ENCODE measurements at regions not wholly inside any gene's neighbourhood (a gene's known extent, or its start where the extent isn't known, plus 50 kb on each side); places are given as distances from the start of the nearest gene placed in this dataset.

DNA sequence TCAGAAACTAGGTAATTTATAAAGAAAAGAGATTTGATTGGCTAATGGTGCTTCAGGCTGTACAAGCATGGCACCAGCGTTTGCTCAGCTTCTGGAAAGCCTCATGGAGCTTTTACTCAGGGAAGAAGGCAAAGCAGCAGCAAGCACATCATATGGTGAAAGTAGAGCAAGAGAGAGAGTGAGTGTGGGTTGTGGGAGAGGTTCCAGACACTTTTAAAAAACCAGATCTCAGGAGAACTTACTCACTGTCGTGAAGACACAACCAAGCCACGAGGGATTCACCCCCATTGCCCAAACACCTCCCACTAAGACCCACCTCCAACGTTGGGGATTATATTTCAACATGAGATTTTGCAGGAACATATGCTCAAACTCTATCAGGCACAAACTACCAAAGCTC is 554.6 kb upstream of the TNP1 start:
- H3K36me3 ChIP-seq (replicated peaks) = no peaks in the 10 kb centered on the region
- H3K4me3 ChIP-seq (ENCODE audit: low read depth, low read length) = no peak overlapping the region
- H3K27me3 ChIP-seq (replicated peaks) = no peaks in the 10 kb centered on the region
- in situ Hi-C loops (cut with HindIII; ENCODE audit: low pct_ligation_motif_present, low sequenced_read_pairs) = no loop called here
- no peak for DNase-seq
- H3K27ac ChIP-seq = no peak overlapping the region
- TF ChIP-seq, protein P1, sequence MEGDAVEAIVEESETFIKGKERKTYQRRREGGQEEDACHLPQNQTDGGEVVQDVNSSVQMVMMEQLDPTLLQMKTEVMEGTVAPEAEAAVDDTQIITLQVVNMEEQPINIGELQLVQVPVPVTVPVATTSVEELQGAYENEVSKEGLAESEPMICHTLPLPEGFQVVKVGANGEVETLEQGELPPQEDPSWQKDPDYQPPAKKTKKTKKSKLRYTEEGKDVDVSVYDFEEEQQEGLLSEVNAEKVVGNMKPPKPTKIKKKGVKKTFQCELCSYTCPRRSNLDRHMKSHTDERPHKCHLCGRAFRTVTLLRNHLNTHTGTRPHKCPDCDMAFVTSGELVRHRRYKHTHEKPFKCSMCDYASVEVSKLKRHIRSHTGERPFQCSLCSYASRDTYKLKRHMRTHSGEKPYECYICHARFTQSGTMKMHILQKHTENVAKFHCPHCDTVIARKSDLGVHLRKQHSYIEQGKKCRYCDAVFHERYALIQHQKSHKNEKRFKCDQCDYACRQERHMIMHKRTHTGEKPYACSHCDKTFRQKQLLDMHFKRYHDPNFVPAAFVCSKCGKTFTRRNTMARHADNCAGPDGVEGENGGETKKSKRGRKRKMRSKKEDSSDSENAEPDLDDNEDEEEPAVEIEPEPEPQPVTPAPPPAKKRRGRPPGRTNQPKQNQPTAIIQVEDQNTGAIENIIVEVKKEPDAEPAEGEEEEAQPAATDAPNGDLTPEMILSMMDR (IDR thresholded peaks at IDR 0.05; ENCODE audit: low read depth, low read length, missing control alignments) = no peak

DNA sequence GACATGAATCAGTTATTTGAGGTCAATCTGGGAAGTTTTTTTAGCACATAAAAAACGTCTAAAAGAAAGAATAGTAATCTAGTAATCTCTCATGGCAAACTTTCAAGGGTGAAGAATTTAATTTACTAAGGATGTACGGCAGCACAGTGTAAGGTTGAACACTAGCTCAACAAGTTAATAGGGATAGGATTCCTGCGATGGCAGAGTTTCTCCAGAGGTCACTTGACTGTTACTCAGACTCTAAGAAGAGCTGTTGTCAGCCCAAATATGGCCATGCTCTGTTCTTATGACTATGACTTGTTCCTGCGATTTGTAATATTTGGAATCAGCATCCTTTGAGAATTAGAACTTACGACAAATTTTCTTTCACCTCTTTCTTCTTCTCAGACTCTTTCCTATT is 553.3 kb upstream of the TNP1 start:
- TF ChIP-seq, protein P1 (IDR thresholded peaks at IDR 0.05; ENCODE audit: low read depth, low read length, missing control alignments) = no peak
- Histone ChIP-seq H3K36me3 (replicated peaks) (no peaks in the 10 kb centered on the region), H3K4me3 (ENCODE audit: low read depth, low read length) (no peak overlapping the region), H3K27me3 (replicated peaks) (no peaks in the 10 kb centered on the region), H3K27ac (no peak overlapping the region)
- DNase-seq = no peak
- in situ Hi-C loops (cut with HindIII; ENCODE audit: low pct_ligation_motif_present, low sequenced_read_pairs) = no loop called here

DNA sequence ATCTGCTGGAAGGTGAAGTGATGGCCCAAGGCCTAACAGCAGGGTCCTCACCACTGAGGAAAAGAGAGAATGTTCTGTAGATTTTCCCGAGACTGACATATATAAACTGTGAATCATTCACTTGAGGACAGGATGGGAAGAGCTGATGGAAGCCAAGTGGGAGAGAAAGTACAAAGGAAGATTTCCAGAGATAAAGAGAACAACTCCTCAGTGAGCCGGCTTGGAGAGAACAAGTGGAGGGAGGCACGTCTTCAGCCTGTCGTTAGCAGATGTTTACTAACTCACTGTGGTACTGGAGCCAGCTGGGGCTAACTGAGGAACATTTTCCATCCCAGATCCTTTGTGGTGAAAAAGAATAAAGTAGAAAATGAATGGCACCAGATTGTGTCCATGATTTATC is 552.9 kb upstream of the TNP1 start:
- TF ChIP-seq, protein P1 (IDR thresholded peaks at IDR 0.05; ENCODE audit: low read depth, low read length, missing control alignments) = no peak
- Histone ChIP-seq H3K4me3 (ENCODE audit: low read depth, low read length) (no peak overlapping the region), H3K36me3 (replicated peaks) (no peaks in the 10 kb centered on the region), H3K27me3 (replicated peaks) (no peaks in the 10 kb centered on the region), H3K27ac (no peak overlapping the region)
- no peak for DNase-seq
- in situ Hi-C loops (cut with HindIII; ENCODE audit: low pct_ligation_motif_present, low sequenced_read_pairs) = no loop called here

DNA sequence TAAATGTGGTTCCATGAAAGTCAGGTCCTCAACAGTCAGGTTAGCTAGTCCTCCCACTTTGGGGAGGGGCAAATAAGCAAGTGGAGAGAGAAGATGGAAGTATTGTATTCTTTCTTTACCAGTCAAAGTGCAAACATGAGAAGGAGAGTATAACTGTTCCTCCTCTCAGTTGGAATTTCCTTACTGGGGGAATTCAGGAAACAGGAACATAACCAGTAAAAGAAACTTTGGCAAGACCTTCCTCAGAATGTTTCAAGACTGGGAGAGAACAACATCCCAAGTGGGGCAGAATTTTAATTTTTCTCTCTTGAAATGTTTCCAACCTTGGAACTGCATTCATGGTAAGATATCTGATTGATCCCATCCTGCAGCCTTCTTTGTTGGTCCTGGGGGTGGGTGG is 552.4 kb upstream of the TNP1 start:
- TF ChIP-seq, protein P1 (IDR thresholded peaks at IDR 0.05; ENCODE audit: low read depth, low read length, missing control alignments) = no peak
- in situ Hi-C loops (cut with HindIII; ENCODE audit: low pct_ligation_motif_present, low sequenced_read_pairs) = no loop called here

DNA sequence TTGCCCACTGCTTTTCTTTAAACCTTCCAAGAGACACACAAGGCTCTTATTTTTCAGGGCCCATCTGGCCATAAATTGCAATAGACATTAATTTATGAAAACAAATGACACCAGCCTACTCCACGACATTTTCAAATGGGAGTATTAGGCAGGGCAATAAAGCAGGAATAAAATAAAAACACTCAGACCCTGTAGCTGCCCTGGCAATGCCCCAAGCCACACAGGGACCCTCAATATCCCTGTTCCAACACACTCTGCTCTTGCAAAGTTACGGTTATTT is 550.8 kb upstream of the TNP1 start:
- no peak overlapping the region for H3K27ac ChIP-seq
- TF ChIP-seq, protein P1 (IDR thresholded peaks at IDR 0.05; ENCODE audit: low read depth, low read length, missing control alignments) = no peak
- no peak for DNase-seq
- H3K4me3 ChIP-seq (ENCODE audit: low read depth, low read length) = no peak overlapping the region
- H3K36me3 ChIP-seq (replicated peaks) = no peaks in the 10 kb centered on the region
- in situ Hi-C loops (cut with HindIII; ENCODE audit: low pct_ligation_motif_present, low sequenced_read_pairs) = no loop called here
- H3K27me3 ChIP-seq (replicated peaks) = no peaks in the 10 kb centered on the region

More for the DNA sequence above, 552.4 kb upstream of the TNP1 start:
- Histone ChIP-seq H3K4me3 (ENCODE audit: low read depth, low read length) (no peak overlapping the region), H3K27ac (no peak overlapping the region), H3K27me3 (replicated peaks) (no peaks in the 10 kb centered on the region), H3K36me3 (replicated peaks) (no peaks in the 10 kb centered on the region)
- DNase-seq = no peak

DNA sequence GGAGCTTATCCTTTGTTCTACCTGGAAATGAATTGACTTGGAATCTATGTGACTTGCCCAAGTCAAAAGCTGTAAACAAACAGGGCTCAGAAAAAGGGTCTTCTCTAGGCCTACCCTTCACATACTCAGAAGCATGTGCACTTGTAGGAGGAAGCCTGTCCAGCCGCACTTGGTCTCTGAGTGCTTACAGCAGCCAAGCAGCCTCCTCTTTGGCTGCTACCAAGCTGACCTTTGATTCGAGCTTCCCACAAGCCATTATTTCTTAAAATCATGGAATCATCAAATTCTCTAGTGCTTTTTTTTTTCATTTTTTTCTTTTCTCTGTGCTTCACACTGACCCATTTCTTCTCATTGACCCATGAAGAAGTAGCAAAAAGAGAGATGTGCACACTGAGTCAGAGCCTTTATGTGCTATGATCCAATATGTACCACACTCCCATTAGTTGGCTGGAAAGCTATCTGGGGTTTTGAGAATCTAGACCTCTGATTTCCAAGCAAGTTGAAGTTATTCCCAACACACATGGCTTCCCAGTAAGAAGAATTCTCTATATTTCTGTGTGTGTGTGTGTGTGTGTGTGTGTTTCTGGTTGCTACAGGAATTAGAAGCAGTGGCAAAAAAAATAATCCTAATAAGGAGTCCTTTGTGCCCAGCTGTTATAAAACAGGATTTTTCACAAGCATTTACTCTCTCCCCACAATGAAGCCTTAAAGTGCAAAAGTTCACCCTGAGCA is 550.3 kb upstream of the TNP1 start:
- TF ChIP-seq, protein P1 (IDR thresholded peaks at IDR 0.05; ENCODE audit: low read depth, low read length, missing control alignments) = no peak
- Histone ChIP-seq H3K27me3 (replicated peaks) (no peaks in the 10 kb centered on the region), H3K27ac (no peak overlapping the region), H3K36me3 (replicated peaks) (no peaks in the 10 kb centered on the region), H3K4me3 (ENCODE audit: low read depth, low read length) (no peak overlapping the region)
- in situ Hi-C loops (cut with HindIII; ENCODE audit: low pct_ligation_motif_present, low sequenced_read_pairs) = no loop called here
- DNase-seq = no peak

All from brain microvascular endothelial cell (primary cell).